Stomach (tissue), 4 donors: ENCODE measurements at regions not wholly inside any gene's neighbourhood (a gene's known extent, or its start where the extent isn't known, plus 50 kb on each side); places are given as distances from the start of the nearest gene placed in this dataset.

ENCODE experiments used
- EP300 ChIP-seq: sonication (generic); formaldehyde crosslinking; IDR thresholded peaks from one replicate; pipeline ENCODE4 v1.6.1; 2017; ENCODE audit warnings: antibody characterized with exemption
- POLR2A ChIP-seq, 4 donors: fragments of 450-650 bp; IDR thresholded peaks; one replicate each; pipeline ENCODE4 v1.6.1; 2016; ENCODE audit warnings: antibody characterized with exemption in 4 of 4, control low read depth in 2 of 4, mild to moderate bottlenecking in 1 of 4, moderate library complexity in 1 of 4
- POLR2AphosphoS5 ChIP-seq, 3 donors: sonication (generic); formaldehyde crosslinking; IDR thresholded peaks; one replicate each; pipeline ENCODE4 v1.6.1; 2016; ENCODE audit warnings: antibody characterized with exemption in 3 of 3
- TF ChIP-seq, protein P1 (sequence below), 7 experiments: fragments of 450-650 bp in 4 of 7; fragments of 200-600 bp in 3 of 7; sonication (generic) in 3 of 7; IDR thresholded peaks; one replicate each; pipeline ENCODE4 v1.5.1; 2016 to 2019; ENCODE audit warnings: antibody characterized with exemption in 7 of 7, control low read depth in 2 of 7, mild to moderate bottlenecking in 1 of 7

DNA sequence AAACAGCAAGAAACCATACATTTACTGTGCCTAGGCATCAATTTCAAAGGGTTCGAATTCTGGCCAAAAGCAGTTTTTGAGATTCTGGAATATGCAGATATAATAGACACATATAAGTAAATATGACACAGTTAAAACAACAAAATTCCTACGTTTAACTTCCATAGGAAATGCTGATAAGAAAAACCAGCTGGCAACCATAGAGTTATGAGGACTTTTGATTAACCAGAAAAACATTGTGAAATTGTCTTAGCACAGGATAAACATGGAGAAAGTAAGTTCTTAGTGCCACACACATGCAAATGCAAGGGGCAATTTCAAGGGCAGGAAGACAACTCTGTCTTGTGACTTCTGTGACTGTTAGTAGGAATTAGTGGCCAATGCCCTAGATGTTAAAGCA is 702.1 kb downstream of the TNS3 start:
- TF ChIP-seq, protein P1, sequence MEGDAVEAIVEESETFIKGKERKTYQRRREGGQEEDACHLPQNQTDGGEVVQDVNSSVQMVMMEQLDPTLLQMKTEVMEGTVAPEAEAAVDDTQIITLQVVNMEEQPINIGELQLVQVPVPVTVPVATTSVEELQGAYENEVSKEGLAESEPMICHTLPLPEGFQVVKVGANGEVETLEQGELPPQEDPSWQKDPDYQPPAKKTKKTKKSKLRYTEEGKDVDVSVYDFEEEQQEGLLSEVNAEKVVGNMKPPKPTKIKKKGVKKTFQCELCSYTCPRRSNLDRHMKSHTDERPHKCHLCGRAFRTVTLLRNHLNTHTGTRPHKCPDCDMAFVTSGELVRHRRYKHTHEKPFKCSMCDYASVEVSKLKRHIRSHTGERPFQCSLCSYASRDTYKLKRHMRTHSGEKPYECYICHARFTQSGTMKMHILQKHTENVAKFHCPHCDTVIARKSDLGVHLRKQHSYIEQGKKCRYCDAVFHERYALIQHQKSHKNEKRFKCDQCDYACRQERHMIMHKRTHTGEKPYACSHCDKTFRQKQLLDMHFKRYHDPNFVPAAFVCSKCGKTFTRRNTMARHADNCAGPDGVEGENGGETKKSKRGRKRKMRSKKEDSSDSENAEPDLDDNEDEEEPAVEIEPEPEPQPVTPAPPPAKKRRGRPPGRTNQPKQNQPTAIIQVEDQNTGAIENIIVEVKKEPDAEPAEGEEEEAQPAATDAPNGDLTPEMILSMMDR (IDR thresholded peaks at IDR 0.05) = no peak
- no peak for TF ChIP-seq POLR2A (IDR thresholded peaks at IDR 0.05)
- TF ChIP-seq EP300 = no peak
- no peak for TF ChIP-seq POLR2AphosphoS5 (IDR thresholded peaks at IDR 0.05)
